ENCODE measurements at regions not wholly inside any gene's neighbourhood (a gene's known extent, or its start where the extent isn't known, plus 50 kb on each side); places are given as distances from the start of the nearest gene placed in this dataset.

DNA sequence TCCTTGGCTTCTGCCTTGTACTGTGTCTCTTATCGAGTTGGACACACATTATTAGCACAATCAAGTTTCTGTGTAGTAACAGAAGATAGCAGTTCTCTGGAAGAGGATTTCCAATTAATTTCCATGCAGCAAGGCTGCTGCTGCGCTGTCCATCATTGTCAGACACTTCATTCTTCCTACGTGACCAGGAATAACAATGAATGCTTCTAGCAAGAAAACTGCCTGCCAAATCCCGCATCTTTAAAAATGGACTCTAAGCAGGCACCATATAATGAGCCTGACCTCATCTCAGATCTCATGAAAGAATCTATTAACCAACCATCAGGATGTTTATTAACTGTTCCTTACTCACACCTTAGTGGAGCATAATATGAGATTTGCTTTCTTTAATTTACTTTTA, 1067.7 kb upstream of the FAM98A start:
- no peak overlapping the region for H3K4me3 ChIP-seq (ENCODE audit: low read length)
- TF ChIP-seq, protein P1, sequence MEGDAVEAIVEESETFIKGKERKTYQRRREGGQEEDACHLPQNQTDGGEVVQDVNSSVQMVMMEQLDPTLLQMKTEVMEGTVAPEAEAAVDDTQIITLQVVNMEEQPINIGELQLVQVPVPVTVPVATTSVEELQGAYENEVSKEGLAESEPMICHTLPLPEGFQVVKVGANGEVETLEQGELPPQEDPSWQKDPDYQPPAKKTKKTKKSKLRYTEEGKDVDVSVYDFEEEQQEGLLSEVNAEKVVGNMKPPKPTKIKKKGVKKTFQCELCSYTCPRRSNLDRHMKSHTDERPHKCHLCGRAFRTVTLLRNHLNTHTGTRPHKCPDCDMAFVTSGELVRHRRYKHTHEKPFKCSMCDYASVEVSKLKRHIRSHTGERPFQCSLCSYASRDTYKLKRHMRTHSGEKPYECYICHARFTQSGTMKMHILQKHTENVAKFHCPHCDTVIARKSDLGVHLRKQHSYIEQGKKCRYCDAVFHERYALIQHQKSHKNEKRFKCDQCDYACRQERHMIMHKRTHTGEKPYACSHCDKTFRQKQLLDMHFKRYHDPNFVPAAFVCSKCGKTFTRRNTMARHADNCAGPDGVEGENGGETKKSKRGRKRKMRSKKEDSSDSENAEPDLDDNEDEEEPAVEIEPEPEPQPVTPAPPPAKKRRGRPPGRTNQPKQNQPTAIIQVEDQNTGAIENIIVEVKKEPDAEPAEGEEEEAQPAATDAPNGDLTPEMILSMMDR (IDR thresholded peaks at IDR 0.05; ENCODE audit: insufficient read depth, low read depth, low read length, missing control alignments), result no peak
- DNase-seq (ENCODE audit: low read depth), result no peak

DNA sequence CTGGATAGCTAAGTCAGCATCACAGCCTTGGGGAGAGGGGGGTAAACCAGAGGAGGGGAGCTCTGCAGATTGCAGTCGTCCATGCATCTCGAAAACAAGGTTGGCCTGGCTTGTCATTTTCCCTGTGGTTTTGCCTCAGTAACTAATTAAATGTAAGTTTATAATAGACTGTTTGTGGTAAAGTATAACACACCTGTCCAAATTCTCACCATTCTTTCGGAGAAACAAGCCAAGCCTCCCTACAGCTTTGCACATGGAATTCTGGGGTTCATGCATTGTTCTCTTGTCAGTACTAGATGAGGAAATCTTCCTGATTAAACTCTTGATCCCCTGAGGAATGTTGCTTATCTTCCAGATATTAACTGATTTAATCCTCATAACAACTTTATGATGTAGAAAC, 1065.2 kb upstream of the FAM98A start:
- H3K4me3 ChIP-seq (ENCODE audit: low read length), result no peak overlapping the region
- no peak for DNase-seq (ENCODE audit: low read depth)
- TF ChIP-seq, protein P1 (IDR thresholded peaks at IDR 0.05; ENCODE audit: insufficient read depth, low read depth, low read length, missing control alignments), result no peak

DNA sequence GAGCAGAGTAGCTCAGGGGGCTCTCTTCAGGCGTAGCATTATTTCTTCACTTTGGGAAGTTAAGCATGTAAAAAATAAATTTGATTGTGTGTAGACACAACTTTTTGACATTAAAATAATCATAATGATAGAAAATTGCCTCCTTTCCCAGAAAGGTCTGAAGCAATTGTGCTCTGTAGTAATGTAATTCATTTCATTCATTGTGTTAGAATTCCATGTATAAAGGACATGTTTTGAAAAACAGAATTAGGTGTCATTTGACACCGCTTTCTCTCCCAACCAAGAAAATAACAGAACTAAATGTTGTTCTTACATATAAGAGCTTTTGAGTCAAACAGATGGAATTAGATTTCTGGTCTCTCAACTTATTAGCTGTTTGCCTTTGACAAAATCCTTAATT, 1064.2 kb upstream of the FAM98A start:
- no peak for DNase-seq (ENCODE audit: low read depth)
- TF ChIP-seq, protein P1 (IDR thresholded peaks at IDR 0.05; ENCODE audit: insufficient read depth, low read depth, low read length, missing control alignments), result no peak

DNA sequence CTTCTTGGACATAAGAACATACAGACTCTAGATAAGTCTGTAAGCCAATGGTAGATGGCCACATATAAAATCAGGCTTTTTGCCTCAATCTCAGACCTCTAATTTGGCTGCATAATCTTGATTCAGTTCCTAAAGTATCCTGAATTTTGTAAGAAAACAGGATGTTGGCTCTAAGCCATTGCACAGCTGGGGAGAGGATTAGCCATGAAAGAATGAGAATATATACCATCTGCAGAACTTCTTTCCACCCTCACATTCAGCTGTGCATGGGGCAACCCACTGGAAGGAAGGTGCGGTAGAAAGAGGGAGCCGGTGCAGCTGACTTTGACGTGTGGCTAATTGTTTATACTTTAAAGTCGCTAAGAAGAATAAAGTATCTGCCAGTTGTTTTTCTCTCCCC, 1061.6 kb upstream of the FAM98A start:
- no peak overlapping the region for H3K4me3 ChIP-seq (ENCODE audit: low read length)
- TF ChIP-seq, protein P1 (IDR thresholded peaks at IDR 0.05; ENCODE audit: insufficient read depth, low read depth, low read length, missing control alignments), result no peak
- DNase-seq (ENCODE audit: low read depth), result no peak

More for the DNA sequence above, 1064.2 kb upstream of the FAM98A start:
- H3K4me3 ChIP-seq (ENCODE audit: low read length), result no peak overlapping the region

DNA sequence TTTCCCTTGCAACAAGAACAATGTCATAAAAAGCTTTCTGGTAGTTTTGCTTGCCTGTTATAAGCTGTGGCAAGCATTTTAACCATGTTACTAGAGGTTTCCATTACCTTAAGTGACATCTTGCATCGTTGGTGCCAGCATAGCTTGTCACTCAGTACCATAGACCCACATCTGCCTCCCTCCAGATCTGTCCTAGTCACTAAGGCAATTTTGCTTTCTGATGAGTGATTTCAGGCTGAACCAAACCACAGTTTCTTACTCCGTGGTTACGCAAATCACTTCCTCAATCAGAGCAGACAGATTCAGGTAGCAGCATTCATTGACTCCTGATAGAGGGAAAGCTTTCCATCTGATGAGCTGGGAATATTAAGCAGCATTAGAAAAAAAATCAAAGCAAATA, 1057.5 kb upstream of the FAM98A start:
- DNase-seq (ENCODE audit: low read depth), result no peak
- no peak overlapping the region for H3K4me3 ChIP-seq (ENCODE audit: low read length)
- TF ChIP-seq, protein P1 (IDR thresholded peaks at IDR 0.05; ENCODE audit: insufficient read depth, low read depth, low read length, missing control alignments), result no peak

DNA sequence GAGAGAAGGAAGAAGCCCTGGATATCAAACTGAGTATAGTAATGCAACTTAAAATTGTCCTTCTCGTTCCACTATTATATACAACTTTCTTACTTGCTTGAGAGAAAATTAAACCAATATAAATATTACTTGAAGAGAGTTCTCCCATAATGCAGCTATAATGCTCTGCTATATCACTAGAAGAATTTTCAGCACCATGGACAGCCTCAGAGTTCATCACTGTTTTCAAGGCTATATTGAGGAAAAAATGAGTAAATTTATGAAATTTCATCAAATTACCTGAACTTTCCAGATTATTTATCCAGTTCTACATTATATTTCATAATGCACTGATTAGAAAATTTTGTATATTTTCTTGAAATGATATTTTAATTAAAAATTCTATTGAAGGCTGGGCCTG, 1053.5 kb upstream of the FAM98A start:
- DNase-seq (ENCODE audit: low read depth), result peak; percentile 44
- TF ChIP-seq, protein P1 (IDR thresholded peaks at IDR 0.05; ENCODE audit: insufficient read depth, low read depth, low read length, missing control alignments), result no peak

DNA sequence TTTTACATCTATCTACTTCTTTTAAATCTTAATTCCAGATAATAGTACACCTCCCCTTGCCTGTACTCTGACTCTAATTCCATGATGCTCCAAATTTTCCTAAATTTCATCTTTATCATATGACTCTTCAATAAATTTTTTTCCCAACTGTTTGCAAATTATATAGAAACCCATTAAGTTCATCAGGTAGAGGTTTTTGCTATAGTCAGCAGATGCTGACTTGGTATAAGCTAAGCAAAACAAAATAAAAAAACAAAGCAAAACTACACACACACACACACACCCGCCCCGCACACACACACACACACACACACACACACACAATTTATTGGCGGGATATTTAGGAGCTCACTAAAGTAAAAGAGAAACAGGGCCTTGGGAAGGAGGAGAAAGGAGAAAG, 1047.8 kb upstream of the FAM98A start:
- H3K4me3 ChIP-seq (ENCODE audit: low read length), result no peak overlapping the region
- TF ChIP-seq, protein P1 (IDR thresholded peaks at IDR 0.05; ENCODE audit: insufficient read depth, low read depth, low read length, missing control alignments), result no peak
- no peak for DNase-seq (ENCODE audit: low read depth)

More for the DNA sequence above, 1053.5 kb upstream of the FAM98A start:
- H3K4me3 ChIP-seq (ENCODE audit: low read length), result no peak overlapping the region
